ENCODE measurements at regions not wholly inside any gene's neighbourhood (a gene's known extent, or its start where the extent isn't known, plus 50 kb on each side); places are given as distances from the start of the nearest gene placed in this dataset.

DNA sequence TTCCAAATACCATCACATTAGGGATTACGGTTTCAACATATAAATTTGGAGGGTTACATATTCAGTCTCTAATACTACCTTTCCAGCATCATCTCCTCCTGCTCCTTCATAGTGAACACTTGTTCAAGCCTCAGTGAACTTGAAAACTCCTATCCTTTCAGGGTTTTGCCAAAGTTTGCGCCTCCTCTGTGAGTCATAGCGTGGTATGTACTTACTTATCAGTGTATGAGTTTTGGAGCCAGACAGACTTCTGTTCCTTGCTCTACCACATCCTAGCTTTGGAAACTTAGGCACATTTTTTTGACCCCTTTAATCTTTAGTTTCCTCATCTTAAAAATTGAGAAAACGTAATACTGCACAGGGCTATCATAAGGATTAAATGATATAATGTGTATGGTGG is 160.1 kb upstream of the ZC3H12C start:
- Mint-ChIP-seq H3K36me3 (ENCODE audit: low read depth) (no peaks in the 10 kb centered on the region), H3K4me1 (ENCODE audit: low read depth) (no peaks in the 10 kb centered on the region), H3K4me3 (no peak overlapping the region), H3K27me3 (no peaks in the 10 kb centered on the region), H3K27ac (no peak overlapping the region), H3K9me3 (no peaks in the 10 kb centered on the region)
- no peaks in the 10 kb centered on the region for H3K4me1 ChIP-seq (ENCODE audit: insufficient read depth, low read length)
- intact Hi-C loops (cut with DNase I, micrococcal nuclease), result no loop called here
- no peak for DNase-seq
- H3K9me3 ChIP-seq (ENCODE audit: control insufficient read depth in 1 of 2, insufficient read depth in 1 of 2, low read length in 2 of 2), result no peaks in the 10 kb centered on the region
- CTCF ChIA-PET, result no interaction called here
- ATAC-seq (ENCODE audit: poor library complexity), result no peak
- H3K36me3 ChIP-seq (ENCODE audit: insufficient read depth, low read length), result no peaks in the 10 kb centered on the region
- no peaks in the 10 kb centered on the region for H3K27me3 ChIP-seq (ENCODE audit: control insufficient read depth in 1 of 2, insufficient read depth in 2 of 2, low read length in 2 of 2)
- no peak overlapping the region for H3K27ac ChIP-seq (ENCODE audit: low read depth in 1 of 2, low read length in 2 of 2)
- no peak overlapping the region for H3K4me3 ChIP-seq (ENCODE audit: low read length)
- POLR2A ChIA-PET, result no interaction called here
- TF ChIP-seq, protein P1, sequence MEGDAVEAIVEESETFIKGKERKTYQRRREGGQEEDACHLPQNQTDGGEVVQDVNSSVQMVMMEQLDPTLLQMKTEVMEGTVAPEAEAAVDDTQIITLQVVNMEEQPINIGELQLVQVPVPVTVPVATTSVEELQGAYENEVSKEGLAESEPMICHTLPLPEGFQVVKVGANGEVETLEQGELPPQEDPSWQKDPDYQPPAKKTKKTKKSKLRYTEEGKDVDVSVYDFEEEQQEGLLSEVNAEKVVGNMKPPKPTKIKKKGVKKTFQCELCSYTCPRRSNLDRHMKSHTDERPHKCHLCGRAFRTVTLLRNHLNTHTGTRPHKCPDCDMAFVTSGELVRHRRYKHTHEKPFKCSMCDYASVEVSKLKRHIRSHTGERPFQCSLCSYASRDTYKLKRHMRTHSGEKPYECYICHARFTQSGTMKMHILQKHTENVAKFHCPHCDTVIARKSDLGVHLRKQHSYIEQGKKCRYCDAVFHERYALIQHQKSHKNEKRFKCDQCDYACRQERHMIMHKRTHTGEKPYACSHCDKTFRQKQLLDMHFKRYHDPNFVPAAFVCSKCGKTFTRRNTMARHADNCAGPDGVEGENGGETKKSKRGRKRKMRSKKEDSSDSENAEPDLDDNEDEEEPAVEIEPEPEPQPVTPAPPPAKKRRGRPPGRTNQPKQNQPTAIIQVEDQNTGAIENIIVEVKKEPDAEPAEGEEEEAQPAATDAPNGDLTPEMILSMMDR (IDR thresholded peaks at IDR 0.05), result no peak

GRCh38 chr11:109934151-109934550 is 159.0 kb upstream of the ZC3H12C start:
- Histone ChIP-seq H3K36me3 (ENCODE audit: insufficient read depth, low read length) (no peaks in the 10 kb centered on the region), H3K4me3 (ENCODE audit: low read length) (no peak overlapping the region), H3K4me1 (ENCODE audit: insufficient read depth, low read length) (no peaks in the 10 kb centered on the region), H3K9me3 (ENCODE audit: control insufficient read depth in 1 of 2, insufficient read depth in 1 of 2, low read length in 2 of 2) (no peaks in the 10 kb centered on the region), H3K27ac (ENCODE audit: low read depth in 1 of 2, low read length in 2 of 2) (no peak overlapping the region), H3K27me3 (ENCODE audit: control insufficient read depth in 1 of 2, insufficient read depth in 2 of 2, low read length in 2 of 2) (no peaks in the 10 kb centered on the region)
- no peak for ATAC-seq (ENCODE audit: poor library complexity)
- Mint-ChIP-seq H3K9me3 (no peaks in the 10 kb centered on the region), H3K27ac (no peak overlapping the region), H3K27me3 (no peaks in the 10 kb centered on the region), H3K4me3 (no peak overlapping the region), H3K4me1 (ENCODE audit: low read depth) (no peaks in the 10 kb centered on the region), H3K36me3 (ENCODE audit: low read depth) (no peaks in the 10 kb centered on the region)
- ChIA-PET CTCF (no interaction called here), POLR2A (no interaction called here)
- TF ChIP-seq, protein P1 (IDR thresholded peaks at IDR 0.05), result no peak
- no peak for DNase-seq
- intact Hi-C loops (cut with DNase I, micrococcal nuclease), result no loop called here

DNA sequence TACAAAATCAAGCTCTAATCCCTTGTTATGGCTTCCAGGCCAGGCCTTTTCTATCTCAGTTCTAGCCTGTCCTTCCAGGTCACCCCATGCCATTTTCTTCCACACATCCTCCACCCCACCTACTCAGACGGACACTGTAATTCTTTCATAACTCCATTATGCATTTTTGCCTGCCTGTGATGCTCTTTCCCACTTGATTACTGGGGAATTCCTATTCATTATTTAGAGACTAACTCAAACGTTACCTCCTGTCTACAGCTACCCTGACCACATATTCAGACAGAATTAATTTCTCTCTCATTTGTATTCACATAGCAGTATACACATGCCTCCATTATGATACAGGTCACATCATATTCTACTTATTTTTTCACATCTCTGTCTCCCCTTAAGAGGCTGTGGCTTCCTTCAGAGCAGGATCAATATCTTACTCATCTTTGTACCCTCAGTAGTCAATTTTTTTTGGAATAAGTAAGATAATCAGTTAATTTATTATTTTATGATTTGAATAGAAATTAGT is 156.5 kb upstream of the ZC3H12C start:
- no peaks in the 10 kb centered on the region for H3K36me3 Mint-ChIP-seq (ENCODE audit: low read depth)

More for the DNA sequence above, 156.5 kb upstream of the ZC3H12C start:
- no peak overlapping the region for H3K4me3 ChIP-seq (ENCODE audit: low read length)
- no peaks in the 10 kb centered on the region for H3K4me1 ChIP-seq (ENCODE audit: insufficient read depth, low read length)
- TF ChIP-seq, protein P1 (IDR thresholded peaks at IDR 0.05), result no peak
- CTCF ChIA-PET, result no interaction called here
- H3K27me3 ChIP-seq (ENCODE audit: control insufficient read depth in 1 of 2, insufficient read depth in 2 of 2, low read length in 2 of 2), result no peaks in the 10 kb centered on the region
- no peaks in the 10 kb centered on the region for H3K9me3 ChIP-seq (ENCODE audit: control insufficient read depth in 1 of 2, insufficient read depth in 1 of 2, low read length in 2 of 2)
- Mint-ChIP-seq H3K9me3 (no peaks in the 10 kb centered on the region), H3K27me3 (peaks cover 17% of the 10 kb centered on the region), H3K4me3 (no peak overlapping the region), H3K27ac (no peak overlapping the region), H3K4me1 (ENCODE audit: low read depth) (no peaks in the 10 kb centered on the region)
- POLR2A ChIA-PET, result no interaction called here
- H3K36me3 ChIP-seq (ENCODE audit: insufficient read depth, low read length), result no peaks in the 10 kb centered on the region
- DNase-seq (no peak), ATAC-seq (ENCODE audit: poor library complexity) (no peak)
- intact Hi-C loops (cut with DNase I, micrococcal nuclease), result no loop called here
- H3K27ac ChIP-seq (ENCODE audit: low read depth in 1 of 2, low read length in 2 of 2), result no peak overlapping the region
